ENCODE measurements at regions not wholly inside any gene's neighbourhood (a gene's known extent, or its start where the extent isn't known, plus 50 kb on each side); places are given as distances from the start of the nearest gene placed in this dataset.
A peak's percentile ranks its signal among the peaks of the same experiment; 100 is the strongest.
"Not testable (repeated sequence)": the region's sequence is repeated elsewhere in the genome, so short reads cannot be mapped to it uniquely, and the experiment has no call there.

- ATAC-seq, H3K27me3 Mint-ChIP-seq, H3K4me3 Mint-ChIP-seq, H3K4me1 Mint-ChIP-seq, H3K9me3 Mint-ChIP-seq, H3K36me3 Mint-ChIP-seq, H3K27ac Mint-ChIP-seq: not testable (repeated sequence)
These were observed 237.7 kb upstream of the FRG1 start for GRCh38 chr4:189703000-189703399.

DNA sequence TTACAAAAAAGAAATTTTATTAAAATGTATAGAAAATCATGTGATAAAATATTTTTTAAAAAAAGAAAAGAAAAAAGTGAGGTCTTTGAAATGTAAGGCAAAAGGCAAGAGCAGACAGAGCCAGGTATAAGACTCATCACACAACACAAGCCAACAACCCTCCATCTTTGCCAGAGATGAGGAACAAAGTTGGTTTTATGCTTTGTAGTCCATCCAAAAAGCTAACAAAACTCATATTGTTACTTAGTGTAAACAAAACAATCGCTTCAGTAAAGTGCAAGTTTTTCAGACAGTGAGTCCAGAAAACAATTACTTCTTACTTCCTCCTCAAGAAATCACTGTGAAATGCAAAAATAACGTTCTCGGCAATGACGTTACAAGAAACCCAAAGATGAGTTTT lies 233.9 kb upstream of the FRG1 start:
- not testable (repeated sequence) for H3K9me3 Mint-ChIP-seq, ATAC-seq, H3K4me1 Mint-ChIP-seq, H3K27me3 Mint-ChIP-seq, H3K27ac Mint-ChIP-seq, H3K4me3 Mint-ChIP-seq, H3K36me3 Mint-ChIP-seq

GRCh38 chr4:189707227-189707626 lies 233.4 kb upstream of the FRG1 start:
- not testable (repeated sequence) for H3K4me1 Mint-ChIP-seq, H3K36me3 Mint-ChIP-seq, H3K9me3 Mint-ChIP-seq, H3K4me3 Mint-ChIP-seq, H3K27ac Mint-ChIP-seq, H3K27me3 Mint-ChIP-seq
- ATAC-seq = peak; percentile 50

DNA sequence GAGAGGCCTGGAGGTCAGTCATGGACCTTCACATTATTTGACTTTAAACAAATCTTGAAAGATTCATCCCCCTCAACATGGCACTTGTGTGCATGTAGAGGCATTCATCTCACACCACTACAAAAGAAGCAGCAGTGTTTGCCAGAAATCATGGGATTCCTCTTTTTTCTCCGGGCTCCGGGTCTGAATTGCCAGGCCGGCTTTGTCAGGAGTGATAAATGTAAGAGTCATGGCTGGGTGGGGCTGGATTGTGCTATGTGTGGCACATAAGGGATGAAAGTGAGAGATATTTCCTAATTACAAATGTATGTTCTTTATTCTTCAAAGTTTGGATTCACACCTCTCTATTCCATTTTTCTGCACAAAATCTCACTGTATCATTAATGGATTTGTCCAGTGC lies 228.7 kb upstream of the FRG1 start:
- not testable (repeated sequence) for H3K4me1 Mint-ChIP-seq, H3K36me3 Mint-ChIP-seq, H3K9me3 Mint-ChIP-seq

GRCh38 chr4:189721016-189721993 lies 219.4 kb upstream of the FRG1 start:
- H3K27me3 Mint-ChIP-seq, H3K9me3 Mint-ChIP-seq, ATAC-seq, H3K4me3 Mint-ChIP-seq, H3K27ac Mint-ChIP-seq, H3K36me3 Mint-ChIP-seq, H3K4me1 Mint-ChIP-seq: not testable (repeated sequence)

More for the DNA sequence above, 228.7 kb upstream of the FRG1 start:
- H3K4me3 Mint-ChIP-seq, H3K27me3 Mint-ChIP-seq, H3K27ac Mint-ChIP-seq, ATAC-seq: not testable (repeated sequence)

GRCh38 chr4:189722324-189723003 lies 218.2 kb upstream of the FRG1 start:
- not testable (repeated sequence) for H3K27me3 Mint-ChIP-seq, H3K36me3 Mint-ChIP-seq, H3K9me3 Mint-ChIP-seq, H3K4me1 Mint-ChIP-seq, H3K27ac Mint-ChIP-seq, H3K4me3 Mint-ChIP-seq, ATAC-seq

DNA sequence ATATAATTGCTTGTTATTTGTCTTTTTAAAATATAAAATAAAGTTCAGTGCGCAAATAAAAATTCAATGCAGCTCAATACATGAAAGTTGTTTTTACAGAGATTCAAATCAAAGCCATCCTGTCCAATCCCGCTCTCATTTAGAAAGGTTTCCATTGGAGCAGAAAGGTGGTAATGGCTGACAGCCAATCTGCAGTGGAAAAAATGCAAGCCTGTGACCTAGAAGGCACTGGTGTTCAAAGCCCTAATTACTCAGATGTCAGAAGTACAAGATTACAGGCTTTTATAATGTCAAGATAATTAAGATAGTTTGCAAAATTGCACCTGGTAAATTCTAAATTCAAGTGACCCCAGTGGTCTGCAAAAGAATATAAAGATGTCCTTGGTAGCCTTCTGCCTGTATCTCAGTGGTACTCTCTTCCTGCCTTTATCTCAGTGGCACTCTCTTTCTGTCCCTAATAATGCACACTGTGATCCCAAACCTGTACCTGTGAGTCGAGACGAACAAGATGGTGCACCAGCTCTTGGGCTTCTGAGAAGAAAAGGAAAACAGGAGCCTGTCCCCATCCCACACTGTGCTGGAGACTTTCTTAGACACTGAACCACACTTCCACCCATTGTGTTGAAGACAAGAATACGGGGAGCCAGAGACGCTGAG lies 212.6 kb upstream of the FRG1 start:
- not testable (repeated sequence) for H3K4me1 Mint-ChIP-seq, H3K36me3 Mint-ChIP-seq, H3K27ac Mint-ChIP-seq, H3K27me3 Mint-ChIP-seq, ATAC-seq, H3K9me3 Mint-ChIP-seq, H3K4me3 Mint-ChIP-seq

DNA sequence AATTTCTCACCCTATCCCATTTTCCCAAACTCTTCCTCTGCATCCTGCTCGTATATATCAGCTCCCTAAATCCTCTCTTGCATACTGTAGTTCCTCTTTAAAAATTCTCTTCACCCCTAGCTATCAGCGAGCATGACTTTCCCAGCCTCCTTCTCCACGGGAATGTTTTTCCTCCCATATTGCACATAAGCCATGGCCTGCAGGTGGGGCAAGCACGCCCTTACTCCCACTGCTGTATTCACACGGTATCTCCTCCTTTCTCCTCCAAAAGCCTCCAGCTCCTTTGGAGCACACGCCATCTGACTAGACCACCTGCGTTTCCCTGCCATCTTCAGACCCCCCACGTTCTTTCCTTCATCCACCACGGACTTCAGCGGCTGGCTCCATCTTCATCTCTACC lies 208.7 kb upstream of the FRG1 start:
- ATAC-seq = not testable (repeated sequence)

DNA sequence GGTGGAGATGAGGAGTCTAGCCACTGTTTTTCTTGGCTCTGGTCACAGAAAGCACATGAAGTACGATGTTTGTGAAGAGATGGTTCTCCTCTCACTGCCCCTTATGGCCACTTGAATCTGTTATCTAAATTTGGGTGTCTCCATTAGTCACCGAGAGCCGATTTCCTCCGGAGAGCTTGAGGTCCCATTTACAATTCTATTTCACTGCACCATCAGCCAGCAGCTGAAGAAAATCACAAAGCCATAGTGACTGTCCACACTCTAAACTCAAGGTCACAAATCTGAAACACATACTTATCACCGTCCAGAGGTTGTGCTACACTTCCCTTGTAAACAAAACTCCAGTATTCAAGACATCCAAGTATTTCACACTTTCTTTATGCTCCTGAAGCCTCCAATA lies 207.2 kb upstream of the FRG1 start:
- not testable (repeated sequence) for H3K4me1 Mint-ChIP-seq, ATAC-seq, H3K36me3 Mint-ChIP-seq

More for the DNA sequence above, 208.7 kb upstream of the FRG1 start:
- H3K36me3 Mint-ChIP-seq, H3K27ac Mint-ChIP-seq, H3K27me3 Mint-ChIP-seq, H3K4me1 Mint-ChIP-seq, H3K4me3 Mint-ChIP-seq: not testable (repeated sequence)
- peaks cover 17% of the 10 kb centered on the region for H3K9me3 Mint-ChIP-seq

DNA sequence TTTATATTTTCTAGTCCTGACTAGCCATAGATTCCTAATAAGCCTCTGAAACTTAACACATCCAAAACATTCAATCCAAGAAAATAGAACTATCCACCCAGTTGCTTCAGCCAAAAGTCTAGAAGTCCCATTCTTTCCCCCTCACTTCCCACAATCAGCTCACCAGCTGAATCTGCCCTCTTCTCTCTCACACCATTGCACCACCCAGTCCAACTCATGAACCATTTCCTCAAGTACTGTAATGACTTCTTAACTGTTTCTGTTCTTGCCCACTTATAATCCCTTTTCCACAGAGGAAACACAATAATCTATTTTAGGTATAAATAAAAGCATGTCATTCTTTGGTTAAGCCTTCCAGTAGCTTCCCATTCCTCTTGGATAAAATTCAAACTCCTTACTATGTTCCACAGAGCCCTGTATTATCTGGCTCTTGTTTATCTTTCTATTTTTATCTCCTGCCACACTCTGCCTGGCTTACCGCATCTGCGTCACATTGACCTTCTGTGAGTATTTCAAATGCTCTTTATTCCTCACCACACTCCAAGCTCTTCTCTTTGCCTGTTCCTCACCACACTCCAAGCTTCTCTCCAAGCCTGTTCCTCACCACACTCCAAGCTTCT lies 205.9 kb upstream of the FRG1 start:
- H3K4me3 Mint-ChIP-seq, ATAC-seq, H3K27ac Mint-ChIP-seq, H3K27me3 Mint-ChIP-seq, H3K36me3 Mint-ChIP-seq, H3K4me1 Mint-ChIP-seq: not testable (repeated sequence)
- H3K9me3 Mint-ChIP-seq = peaks cover 17% of the 10 kb centered on the region

More for the DNA sequence above, 207.2 kb upstream of the FRG1 start:
- H3K4me3 Mint-ChIP-seq, H3K27me3 Mint-ChIP-seq, H3K27ac Mint-ChIP-seq: not testable (repeated sequence)
- peaks cover 17% of the 10 kb centered on the region for H3K9me3 Mint-ChIP-seq

- ATAC-seq, H3K27me3 Mint-ChIP-seq, H3K4me1 Mint-ChIP-seq, H3K4me3 Mint-ChIP-seq, H3K36me3 Mint-ChIP-seq, H3K27ac Mint-ChIP-seq: not testable (repeated sequence)
- H3K9me3 Mint-ChIP-seq = peaks cover 20% of the 10 kb centered on the region
These were observed 204.0 kb upstream of the FRG1 start for GRCh38 chr4:189736656-189737055.

DNA sequence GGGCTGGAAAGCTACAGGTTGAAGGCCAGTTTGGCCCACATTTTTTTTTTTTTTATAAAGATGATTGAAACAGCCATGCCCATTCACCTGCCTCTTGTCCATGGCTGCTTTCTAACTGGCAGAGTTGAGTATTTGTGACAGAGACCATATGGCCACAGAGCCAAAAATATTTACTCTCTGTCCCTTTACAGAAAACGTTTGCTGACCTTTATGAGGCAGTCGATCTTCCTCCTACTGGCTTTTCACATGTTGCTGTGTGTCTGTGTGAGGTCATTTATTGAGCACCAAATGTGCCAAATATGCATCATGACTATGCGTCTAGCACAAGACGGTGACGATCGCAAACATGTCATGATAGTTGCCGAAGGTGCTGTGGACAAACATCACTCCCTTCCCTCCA lies 200.6 kb upstream of the FRG1 start:
- H3K4me3 Mint-ChIP-seq, H3K27me3 Mint-ChIP-seq, H3K36me3 Mint-ChIP-seq, H3K4me1 Mint-ChIP-seq, H3K9me3 Mint-ChIP-seq, ATAC-seq, H3K27ac Mint-ChIP-seq: not testable (repeated sequence)

DNA sequence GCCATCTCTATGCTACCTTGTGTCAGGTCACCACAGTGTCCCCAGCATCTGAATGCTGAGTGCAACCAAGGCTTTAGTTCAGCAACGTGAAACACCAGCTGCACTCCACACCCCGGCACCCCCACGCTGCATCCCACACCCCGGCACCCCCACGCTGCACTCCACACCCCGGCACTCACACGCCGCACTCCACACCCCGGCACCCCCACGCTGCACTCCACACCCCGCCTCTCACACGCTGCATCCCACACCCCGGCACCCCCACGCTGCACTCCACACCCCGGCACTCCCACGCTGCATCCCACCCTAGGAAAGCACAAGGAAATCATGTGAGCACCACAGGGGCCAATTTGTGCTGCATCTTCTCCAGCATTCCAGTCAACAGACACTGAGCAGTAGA lies 199.8 kb upstream of the FRG1 start:
- ATAC-seq = no peak
- H3K9me3 Mint-ChIP-seq = peaks cover 10% of the 10 kb centered on the region
- no peaks in the 10 kb centered on the region for H3K4me1 Mint-ChIP-seq
- H3K36me3 Mint-ChIP-seq = no peaks in the 10 kb centered on the region
- H3K27me3 Mint-ChIP-seq = no peaks in the 10 kb centered on the region
- H3K4me3 Mint-ChIP-seq = no peak overlapping the region
- H3K27ac Mint-ChIP-seq = no peak overlapping the region

GRCh38 chr4:189753092-189753491 lies 187.6 kb upstream of the FRG1 start:
- H3K4me1 Mint-ChIP-seq, ATAC-seq, H3K9me3 Mint-ChIP-seq, H3K27ac Mint-ChIP-seq, H3K4me3 Mint-ChIP-seq, H3K27me3 Mint-ChIP-seq, H3K36me3 Mint-ChIP-seq: not testable (repeated sequence)

- ATAC-seq = no peak
- H3K4me1 Mint-ChIP-seq = no peaks in the 10 kb centered on the region
- H3K36me3 Mint-ChIP-seq = no peaks in the 10 kb centered on the region
- no peaks in the 10 kb centered on the region for H3K9me3 Mint-ChIP-seq
- H3K27me3 Mint-ChIP-seq = no peaks in the 10 kb centered on the region
- no peak overlapping the region for H3K4me3 Mint-ChIP-seq
- H3K27ac Mint-ChIP-seq = no peak overlapping the region
These were observed 177.1 kb upstream of the FRG1 start for GRCh38 chr4:189763583-189763982.
